Ishikawa (cell line): ENCODE measurements at regions not wholly inside any gene's neighbourhood (a gene's known extent, or its start where the extent isn't known, plus 50 kb on each side); places are given as distances from the start of the nearest gene placed in this dataset.

ENCODE experiments used
- CEBPB ChIP-seq: IDR thresholded peaks from 2 replicates; pipeline ENCODE4 v1.6.1; 2012
- EP300 ChIP-seq: IDR thresholded peaks from 2 replicates; pipeline ENCODE4 v1.6.1; 2012; ENCODE audit warnings: borderline replicate concordance
- MAX ChIP-seq: IDR thresholded peaks from 2 replicates; pipeline ENCODE4 v1.6.1; 2012
- NFIC ChIP-seq: IDR thresholded peaks from 2 replicates; pipeline ENCODE4 v1.6.1; 2012
- RAD21 ChIP-seq: IDR thresholded peaks from 2 replicates; pipeline ENCODE4 v1.6.1; 2012; ENCODE audit warnings: low read depth
- REST ChIP-seq: IDR thresholded peaks from 2 replicates; pipeline ENCODE4 v1.6.1; 2012; ENCODE audit warnings: low read depth, mild to moderate bottlenecking
- TAF1 ChIP-seq: IDR thresholded peaks from 2 replicates; pipeline ENCODE4 v1.6.1; 2012; ENCODE audit warnings: low read depth, mild to moderate bottlenecking
- TCF12 ChIP-seq: IDR thresholded peaks from 2 replicates; pipeline ENCODE4 v1.6.1; 2012; ENCODE audit warnings: low read depth
- TEAD4 ChIP-seq: IDR thresholded peaks from 2 replicates; pipeline ENCODE4 v1.6.1; 2012
- YY1 ChIP-seq: IDR thresholded peaks from 2 replicates; pipeline ENCODE4 v1.6.1; 2012; ENCODE audit warnings: low read depth
- TF ChIP-seq, protein P1 (sequence below): IDR thresholded peaks from 2 replicates; pipeline ENCODE4 v1.6.1; 2012

- no peak for TF ChIP-seq CEBPB
- TF ChIP-seq, protein P1, sequence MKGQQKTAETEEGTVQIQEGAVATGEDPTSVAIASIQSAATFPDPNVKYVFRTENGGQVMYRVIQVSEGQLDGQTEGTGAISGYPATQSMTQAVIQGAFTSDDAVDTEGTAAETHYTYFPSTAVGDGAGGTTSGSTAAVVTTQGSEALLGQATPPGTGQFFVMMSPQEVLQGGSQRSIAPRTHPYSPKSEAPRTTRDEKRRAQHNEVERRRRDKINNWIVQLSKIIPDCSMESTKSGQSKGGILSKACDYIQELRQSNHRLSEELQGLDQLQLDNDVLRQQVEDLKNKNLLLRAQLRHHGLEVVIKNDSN = no peak
- TF ChIP-seq TEAD4 = no peak
- TF ChIP-seq TCF12 = no peak
- no peak for TF ChIP-seq MAX
- no peak for TF ChIP-seq EP300
- TF ChIP-seq NFIC = no peak
- TF ChIP-seq YY1 = no peak
- no peak for TF ChIP-seq TAF1
- no peak for TF ChIP-seq RAD21
- TF ChIP-seq REST = no peak
Measured at GRCh38 chr22:25407859-25408229, 156.6 kb upstream of the GRK3 start.
